COLO668 (cell line): ENCODE measurements at regions not wholly inside any gene's neighbourhood (a gene's known extent, or its start where the extent isn't known, plus 50 kb on each side); places are given as distances from the start of the nearest gene placed in this dataset.
"Not testable (repeated sequence)": the region's sequence is repeated elsewhere in the genome, so short reads cannot be mapped to it uniquely, and the experiment has no call there.

ENCODE experiments used
- DNase-seq: peaks from one replicate; lab custom pipeline; 2025; ENCODE audit not compliant: unreplicated experiment; lab: John Stamatoyannopoulos, UW

DNA sequence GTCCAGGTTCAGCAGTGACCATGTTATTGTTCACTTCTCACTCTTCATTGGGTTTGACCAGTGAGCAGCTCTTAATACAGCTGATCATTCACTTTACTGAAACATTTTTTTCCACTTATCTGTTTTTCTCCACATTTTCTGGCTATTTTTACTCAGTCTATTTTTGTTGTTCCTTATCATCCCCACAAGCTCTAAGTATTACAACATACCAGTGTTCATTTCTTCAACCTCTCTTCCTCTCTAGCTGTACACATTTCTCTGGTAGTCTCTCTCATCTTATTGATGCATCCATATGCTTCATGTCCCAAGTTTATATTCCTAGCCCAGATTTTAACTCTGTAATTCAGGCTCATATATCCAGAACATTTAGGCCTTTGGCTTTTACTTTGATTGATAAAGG is 119.4 kb upstream of the FOLH1 start:
- not testable (repeated sequence) for DNase-seq

DNA sequence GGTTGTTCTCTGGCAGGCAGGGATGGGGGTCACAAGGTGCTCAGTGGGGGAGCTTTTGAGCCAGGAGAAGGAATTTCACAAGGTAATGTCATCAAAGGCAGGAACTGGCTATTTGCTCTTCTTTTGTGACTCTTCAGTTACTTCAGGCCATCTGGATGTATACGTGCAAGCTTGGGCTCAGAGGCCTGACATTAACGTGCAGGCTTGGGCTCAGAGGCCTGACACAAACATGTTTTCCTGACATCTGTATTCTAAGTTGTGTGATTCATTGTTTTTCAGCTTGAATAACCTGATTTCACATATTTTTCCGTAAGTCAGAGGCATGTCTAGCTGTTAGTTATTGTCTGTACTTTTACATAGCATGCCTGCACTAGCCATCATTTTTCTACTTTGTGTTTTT is 118.2 kb upstream of the FOLH1 start:
- DNase-seq: not testable (repeated sequence)

DNA sequence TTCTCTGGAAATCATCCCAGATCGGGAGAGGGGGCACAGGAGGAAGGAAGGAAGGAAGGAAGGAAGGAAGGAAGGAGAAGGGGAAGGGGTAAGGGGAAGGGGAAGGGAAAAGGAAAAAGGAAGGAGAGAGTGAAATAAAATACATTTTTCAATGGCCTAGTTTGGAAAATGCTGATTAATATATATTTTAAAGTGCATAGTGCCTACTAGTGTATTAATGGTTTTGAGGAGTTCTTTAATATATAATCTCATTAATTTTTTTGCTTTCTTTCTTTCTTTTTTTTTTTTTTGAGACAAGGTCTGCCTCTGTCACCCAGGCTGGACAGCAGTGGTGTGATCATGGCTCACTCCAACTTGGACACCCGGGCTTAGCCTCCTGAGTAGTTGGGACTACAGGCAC is 107.8 kb upstream of the FOLH1 start:
- no peak for DNase-seq

DNA sequence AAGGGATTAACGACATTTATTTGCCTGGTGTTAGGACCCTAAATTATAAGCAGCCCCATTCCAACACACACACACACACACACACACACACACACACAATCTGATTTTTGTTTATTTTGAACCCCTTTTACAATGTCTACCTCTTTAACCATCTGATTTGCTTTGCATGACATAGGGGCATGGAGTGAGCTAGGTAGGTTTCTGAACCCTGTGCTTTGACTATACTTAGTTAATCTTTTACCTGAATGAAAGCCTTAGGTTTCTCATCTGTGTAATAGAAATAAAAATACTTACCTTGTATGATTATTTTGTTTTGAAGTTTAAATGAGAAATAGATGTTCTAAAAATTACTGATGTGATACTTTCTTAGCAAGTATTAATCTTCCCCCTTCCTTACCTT is 94.7 kb upstream of the FOLH1 start:
- DNase-seq: no peak

DNA sequence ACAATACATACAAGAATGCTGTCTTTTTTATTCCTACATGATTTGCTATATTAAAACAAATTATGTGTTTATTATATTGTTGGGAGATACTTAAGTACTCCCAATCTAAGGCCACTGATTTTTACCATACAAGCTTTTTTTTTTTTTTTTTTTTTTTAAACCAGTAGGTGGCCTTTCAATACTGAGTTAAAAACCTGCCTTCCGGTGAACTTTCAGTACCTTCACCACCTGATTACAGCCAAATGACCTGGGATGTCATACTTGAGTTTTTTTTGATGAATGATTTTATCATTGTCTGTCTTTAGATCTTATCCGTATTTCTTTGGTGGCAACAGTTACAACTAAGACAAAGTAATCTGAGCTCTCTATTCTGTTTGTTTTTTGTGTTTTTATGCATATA is 94.0 kb upstream of the FOLH1 start:
- no peak for DNase-seq

DNA sequence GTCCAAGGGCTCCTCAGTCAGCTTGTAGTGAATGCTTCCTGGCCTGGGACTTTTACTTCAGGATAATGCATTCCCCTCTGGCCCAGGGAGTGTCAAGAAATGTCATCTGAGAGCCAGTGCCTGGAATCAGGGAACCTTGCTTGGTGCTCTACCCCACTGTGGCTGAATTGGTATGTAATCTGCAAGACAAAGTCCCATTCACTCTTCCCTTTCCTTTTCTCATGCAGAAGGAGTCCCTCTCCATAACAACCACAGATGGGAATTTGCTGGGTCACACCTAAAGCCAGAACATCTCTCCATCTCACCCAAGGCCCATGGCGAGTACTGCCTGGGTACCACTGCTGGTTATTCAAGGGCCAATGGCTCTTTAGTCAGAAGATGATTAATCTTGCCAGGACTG is 89.6 kb upstream of the FOLH1 start:
- not testable (repeated sequence) for DNase-seq

DNA sequence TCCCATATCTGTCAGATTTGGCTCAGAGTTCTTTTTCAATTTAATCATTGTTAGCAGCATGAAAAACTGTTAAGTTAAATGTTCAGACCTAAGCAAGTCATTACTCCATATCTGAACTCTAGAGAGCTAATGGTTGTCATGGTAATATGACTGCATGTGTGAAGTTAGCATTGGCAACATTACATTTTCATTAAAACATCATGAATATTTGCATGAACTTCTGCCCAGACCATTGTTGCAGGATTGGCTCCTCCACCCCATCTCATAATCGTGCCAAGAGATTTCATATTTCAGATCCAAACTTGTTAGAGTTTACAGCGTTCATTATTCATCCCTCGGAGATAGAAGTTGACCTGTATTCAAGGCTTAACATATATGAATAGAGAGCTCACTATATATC is 75.5 kb upstream of the FOLH1 start:
- DNase-seq: not testable (repeated sequence)

DNA sequence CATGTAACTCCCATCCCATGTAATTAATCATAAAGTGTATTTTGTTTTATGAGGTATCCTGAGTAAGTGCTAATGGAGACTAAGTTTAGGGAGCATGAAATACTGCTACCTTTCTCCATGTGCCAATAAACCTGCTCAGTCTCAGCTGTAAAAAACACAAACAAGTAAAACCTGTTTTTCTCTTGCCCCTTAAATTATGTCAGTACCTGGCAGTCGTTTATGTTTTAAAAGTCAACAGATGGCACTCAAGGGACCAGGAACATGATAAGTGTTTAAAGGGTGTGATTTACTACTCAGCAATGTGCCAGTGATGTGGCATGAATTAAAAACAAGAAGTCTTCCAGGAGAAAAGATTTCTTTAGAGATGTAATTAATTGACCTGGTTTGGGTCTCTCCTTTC is 74.9 kb upstream of the FOLH1 start:
- DNase-seq: peak; percentile 15

DNA sequence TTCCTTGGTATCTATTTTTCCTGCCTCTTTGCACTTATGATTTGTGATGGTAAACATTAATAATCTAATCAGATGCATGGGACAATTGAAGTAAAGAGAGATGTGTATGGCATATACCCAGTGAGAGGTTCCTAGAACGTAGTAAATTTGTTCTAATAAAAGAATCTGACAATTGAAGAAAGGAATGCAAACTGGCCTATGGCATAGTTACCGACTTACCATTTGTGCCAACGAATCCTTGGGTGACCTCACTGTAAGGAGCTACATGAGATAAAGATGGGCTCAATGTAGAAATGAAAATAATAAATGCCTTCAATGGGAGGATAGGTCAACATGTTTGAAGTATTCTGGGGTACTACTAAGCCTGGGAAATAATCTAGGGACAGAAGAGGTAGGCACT is 73.7 kb upstream of the FOLH1 start:
- DNase-seq: not testable (repeated sequence)

DNA sequence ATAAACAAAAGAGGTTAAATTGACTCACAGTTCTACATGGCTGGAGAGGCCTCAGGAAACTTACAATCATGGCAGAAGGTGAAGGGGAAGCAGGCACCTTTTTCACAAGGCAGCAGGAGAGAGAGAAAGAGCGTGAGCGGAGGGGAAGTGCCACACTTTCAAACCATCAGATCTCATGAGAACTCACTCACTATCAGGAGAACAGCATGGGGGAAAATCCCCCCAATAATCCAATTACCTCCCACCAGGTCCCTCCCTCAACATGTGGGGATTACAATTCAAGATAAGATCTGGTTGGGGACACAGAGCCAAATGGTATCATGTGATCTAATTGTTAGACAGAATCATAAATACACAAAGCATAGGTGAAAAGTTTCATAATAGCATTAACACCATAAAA is 69.5 kb upstream of the FOLH1 start:
- DNase-seq: not testable (repeated sequence)
